Gastrocnemius medialis (tissue), 4 donors: ENCODE measurements at regions not wholly inside any gene's neighbourhood (a gene's known extent, or its start where the extent isn't known, plus 50 kb on each side); places are given as distances from the start of the nearest gene placed in this dataset.

ENCODE experiments used
- ATAC-seq, 2 donors: fragments of 150-250 bp; one replicate each; pipeline ENCODE4 v1.9.1; 2016
- DNase-seq, 2 donors: peaks; one replicate each; pipeline ENCODE4 v3.0.0-alpha.2; 2019
- H3K27ac ChIP-seq, 4 donors: fragments of 200-600 bp; sonication (generic); 1 replicate in 1 of 4; 2 replicates in 3 of 4; pipeline ENCODE4 v1.5.1; 2016 to 2018; ENCODE audit warnings: mild to moderate bottlenecking in 2 of 4, moderate library complexity in 1 of 4
- H3K27me3 ChIP-seq, 3 donors: fragments of 200-600 bp; sonication (generic) in 2 of 3; 1 replicate in 1 of 3; 2 replicates in 2 of 3; pipeline versions ENCODE4 v1.5.1 to v1.6.0; 2016 to 2019; ENCODE audit warnings: mild to moderate bottlenecking in 1 of 3, moderate library complexity in 1 of 3
- H3K36me3 ChIP-seq, 2 donors: fragments of 200-600 bp; sonication (generic) in 1 of 2; one replicate each; pipeline ENCODE4 v1.5.1; 2017 to 2018
- H3K4me1 ChIP-seq, 2 donors: fragments of 200-600 bp; sonication (generic) in 1 of 2; one replicate each; pipeline ENCODE4 v1.5.1; 2016 to 2017; ENCODE audit warnings: mild to moderate bottlenecking in 2 of 2
- H3K4me3 ChIP-seq, 4 donors: fragments of 200-600 bp; sonication (generic) in 3 of 4; 1 replicate in 1 of 4; 2 replicates in 3 of 4; pipeline ENCODE4 v1.5.1; 2016 to 2019; ENCODE audit warnings: mild to moderate bottlenecking in 2 of 4
- H3K9me3 ChIP-seq, 3 donors: fragments of 200-600 bp; sonication (generic) in 2 of 3; 1 replicate in 1 of 3; 2 replicates in 2 of 3; pipeline ENCODE4 v1.5.1; 2016 to 2019
- POLR2A ChIP-seq, 2 donors: fragments of 450-650 bp; IDR thresholded peaks; one replicate each; pipeline ENCODE4 v1.6.1; 2017; ENCODE audit warnings: antibody characterized with exemption in 2 of 2, mild to moderate bottlenecking in 2 of 2, moderate library complexity in 2 of 2
- in situ Hi-C, 4 donors: fragments of 200-750 bp; cut with MboI; loops; one replicate each; pipeline versions ENCODE4 v1.15.0 to v1.8.0; 2017; ENCODE audit warnings: low sequenced_read_pairs in 4 of 4
- intact Hi-C: fragments of 100-400 bp; cut with DNase I; formaldehyde crosslinking; loops from one replicate; pipeline ENCODE4 v1.15.1; 2023; ENCODE audit warnings: low total_unique reads
- TF ChIP-seq, protein P1 (sequence below), 5 experiments: fragments of 450-650 bp in 3 of 5; fragments of 200-600 bp in 2 of 5; sonication (generic) in 2 of 5; IDR thresholded peaks in 4 of 5; conservative IDR thresholded peaks in 1 of 5; 1 replicate in 4 of 5; 2 replicates in 1 of 5; pipeline ENCODE4 v1.5.1; 2016 to 2019; ENCODE audit warnings: antibody characterized with exemption in 5 of 5, mild to moderate bottlenecking in 3 of 5, moderate library complexity in 3 of 5

GRCh38 chr12:97380440-97380839 lies 82.2 kb upstream of the RMST start:
- Histone ChIP-seq H3K27ac (no peak overlapping the region), H3K4me3 (no peak overlapping the region), H3K9me3 (no peaks in the 10 kb centered on the region), H3K27me3 (no peaks in the 10 kb centered on the region), H3K36me3 (no peaks in the 10 kb centered on the region), H3K4me1 (no peaks in the 10 kb centered on the region)
- no peak for ATAC-seq
- no peak for DNase-seq
- in situ Hi-C loops (no loop called here), intact Hi-C loops (no loop called here)
- TF ChIP-seq, protein P1, sequence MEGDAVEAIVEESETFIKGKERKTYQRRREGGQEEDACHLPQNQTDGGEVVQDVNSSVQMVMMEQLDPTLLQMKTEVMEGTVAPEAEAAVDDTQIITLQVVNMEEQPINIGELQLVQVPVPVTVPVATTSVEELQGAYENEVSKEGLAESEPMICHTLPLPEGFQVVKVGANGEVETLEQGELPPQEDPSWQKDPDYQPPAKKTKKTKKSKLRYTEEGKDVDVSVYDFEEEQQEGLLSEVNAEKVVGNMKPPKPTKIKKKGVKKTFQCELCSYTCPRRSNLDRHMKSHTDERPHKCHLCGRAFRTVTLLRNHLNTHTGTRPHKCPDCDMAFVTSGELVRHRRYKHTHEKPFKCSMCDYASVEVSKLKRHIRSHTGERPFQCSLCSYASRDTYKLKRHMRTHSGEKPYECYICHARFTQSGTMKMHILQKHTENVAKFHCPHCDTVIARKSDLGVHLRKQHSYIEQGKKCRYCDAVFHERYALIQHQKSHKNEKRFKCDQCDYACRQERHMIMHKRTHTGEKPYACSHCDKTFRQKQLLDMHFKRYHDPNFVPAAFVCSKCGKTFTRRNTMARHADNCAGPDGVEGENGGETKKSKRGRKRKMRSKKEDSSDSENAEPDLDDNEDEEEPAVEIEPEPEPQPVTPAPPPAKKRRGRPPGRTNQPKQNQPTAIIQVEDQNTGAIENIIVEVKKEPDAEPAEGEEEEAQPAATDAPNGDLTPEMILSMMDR (IDR thresholded peaks at IDR 0.05 in 4 of 5, conservative IDR thresholded peaks at IDR 0.05 in 1 of 5) = no peak
- no peak for TF ChIP-seq POLR2A (IDR thresholded peaks at IDR 0.05)

DNA sequence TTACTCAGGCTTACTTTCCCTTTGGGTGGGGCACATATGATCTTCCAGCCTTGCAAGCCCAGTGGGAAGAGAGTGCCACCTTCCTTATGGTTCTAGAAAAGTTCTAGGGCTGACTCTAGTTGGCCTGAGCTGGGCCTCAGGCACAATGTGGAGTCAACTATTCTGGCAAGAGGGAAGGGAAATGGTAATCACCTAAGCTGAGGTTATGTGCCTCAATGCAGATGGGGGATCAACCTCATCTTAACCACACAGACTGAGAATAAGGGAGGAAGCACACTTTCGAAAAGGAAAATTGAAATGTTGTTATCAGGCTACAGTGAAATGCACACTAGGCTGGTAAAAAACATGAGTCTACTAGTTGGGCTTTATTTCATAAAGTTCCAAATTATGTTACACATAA lies 77.5 kb upstream of the RMST start:
- DNase-seq = no peak
- in situ Hi-C loops (no loop called here), intact Hi-C loops (no loop called here)
- Histone ChIP-seq H3K4me3 (no peak overlapping the region), H3K27ac (no peak overlapping the region), H3K4me1 (no peaks in the 10 kb centered on the region), H3K9me3 (no peaks in the 10 kb centered on the region), H3K36me3 (no peaks in the 10 kb centered on the region), H3K27me3 (no peaks in the 10 kb centered on the region)
- TF ChIP-seq, protein P1 (IDR thresholded peaks at IDR 0.05 in 4 of 5, conservative IDR thresholded peaks at IDR 0.05 in 1 of 5) = no peak
- TF ChIP-seq POLR2A (IDR thresholded peaks at IDR 0.05) = no peak
- ATAC-seq = no peak

DNA sequence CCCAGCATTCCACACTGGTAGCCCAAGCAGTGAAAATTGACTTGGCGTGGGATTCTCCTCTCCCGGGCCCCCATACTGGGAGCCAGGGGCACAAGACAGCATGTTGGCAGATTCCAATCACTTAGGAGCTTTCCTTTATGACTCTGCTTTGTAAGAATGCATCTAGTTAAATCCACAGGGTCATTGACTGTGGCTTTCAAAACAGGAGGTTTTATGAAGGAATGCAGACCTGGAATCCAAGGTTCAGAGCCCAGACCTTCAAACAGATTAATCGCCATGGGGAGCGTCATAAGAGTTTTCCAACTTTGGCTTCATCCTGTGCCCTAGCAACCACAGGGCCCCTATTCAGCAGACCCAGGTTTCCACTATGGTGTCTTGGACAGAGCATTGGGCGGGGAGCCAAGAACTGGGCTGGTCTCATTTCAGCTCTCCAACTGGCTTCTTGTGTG lies 76.4 kb upstream of the RMST start:
- no peak for TF ChIP-seq POLR2A (IDR thresholded peaks at IDR 0.05)
- TF ChIP-seq, protein P1 (IDR thresholded peaks at IDR 0.05 in 4 of 5, conservative IDR thresholded peaks at IDR 0.05 in 1 of 5) = no peak
- intact Hi-C loops (no loop called here), in situ Hi-C loops (no loop called here)
- DNase-seq (no peak), ATAC-seq (no peak)
- Histone ChIP-seq H3K4me1 (no peaks in the 10 kb centered on the region), H3K27me3 (no peaks in the 10 kb centered on the region), H3K4me3 (no peak overlapping the region), H3K27ac (no peak overlapping the region), H3K36me3 (no peaks in the 10 kb centered on the region), H3K9me3 (no peaks in the 10 kb centered on the region)

- no peak for ATAC-seq
- TF ChIP-seq, protein P1 (IDR thresholded peaks at IDR 0.05 in 4 of 5, conservative IDR thresholded peaks at IDR 0.05 in 1 of 5) = no peak
- Histone ChIP-seq H3K4me1 (no peaks in the 10 kb centered on the region), H3K36me3 (no peaks in the 10 kb centered on the region), H3K9me3 (no peaks in the 10 kb centered on the region), H3K27me3 (no peaks in the 10 kb centered on the region), H3K4me3 (no peak overlapping the region), H3K27ac (no peak overlapping the region)
- DNase-seq = no peak
- intact Hi-C loops (no loop called here), in situ Hi-C loops (no loop called here)
Measured at GRCh38 chr12:97387844-97388243, 74.8 kb upstream of the RMST start.

GRCh38 chr12:97394657-97395056 lies 67.9 kb upstream of the RMST start:
- TF ChIP-seq, protein P1 (IDR thresholded peaks at IDR 0.05 in 4 of 5, conservative IDR thresholded peaks at IDR 0.05 in 1 of 5) = no peak
- no peak for TF ChIP-seq POLR2A (IDR thresholded peaks at IDR 0.05)
- DNase-seq = no peak
- H3K27me3 ChIP-seq = no peaks in the 10 kb centered on the region
- no peaks in the 10 kb centered on the region for H3K9me3 ChIP-seq
- no peak overlapping the region for H3K4me3 ChIP-seq
- in situ Hi-C loops (no loop called here), intact Hi-C loops (no loop called here)
- no peaks in the 10 kb centered on the region for H3K36me3 ChIP-seq
- H3K27ac ChIP-seq = no peak overlapping the region
- ATAC-seq = no peak
- H3K4me1 ChIP-seq = no peaks in the 10 kb centered on the region
